Esophagus mucosa (tissue), 1 donor: ENCODE measurements at regions not wholly inside any gene's neighbourhood (a gene's known extent, or its start where the extent isn't known, plus 50 kb on each side); places are given as distances from the start of the nearest gene placed in this dataset.
"Not testable (repeated sequence)": the region's sequence is repeated elsewhere in the genome, so short reads cannot be mapped to it uniquely, and the experiment has no call there.

Source experiments
- ATAC-seq: fragments of 200-7000 bp; cut with Tn5 transposase; one replicate; pipeline ENCODE4 v1.9.1; 2020
- donor health status: DM: yes; HTN: yes; CAD: no.

DNA sequence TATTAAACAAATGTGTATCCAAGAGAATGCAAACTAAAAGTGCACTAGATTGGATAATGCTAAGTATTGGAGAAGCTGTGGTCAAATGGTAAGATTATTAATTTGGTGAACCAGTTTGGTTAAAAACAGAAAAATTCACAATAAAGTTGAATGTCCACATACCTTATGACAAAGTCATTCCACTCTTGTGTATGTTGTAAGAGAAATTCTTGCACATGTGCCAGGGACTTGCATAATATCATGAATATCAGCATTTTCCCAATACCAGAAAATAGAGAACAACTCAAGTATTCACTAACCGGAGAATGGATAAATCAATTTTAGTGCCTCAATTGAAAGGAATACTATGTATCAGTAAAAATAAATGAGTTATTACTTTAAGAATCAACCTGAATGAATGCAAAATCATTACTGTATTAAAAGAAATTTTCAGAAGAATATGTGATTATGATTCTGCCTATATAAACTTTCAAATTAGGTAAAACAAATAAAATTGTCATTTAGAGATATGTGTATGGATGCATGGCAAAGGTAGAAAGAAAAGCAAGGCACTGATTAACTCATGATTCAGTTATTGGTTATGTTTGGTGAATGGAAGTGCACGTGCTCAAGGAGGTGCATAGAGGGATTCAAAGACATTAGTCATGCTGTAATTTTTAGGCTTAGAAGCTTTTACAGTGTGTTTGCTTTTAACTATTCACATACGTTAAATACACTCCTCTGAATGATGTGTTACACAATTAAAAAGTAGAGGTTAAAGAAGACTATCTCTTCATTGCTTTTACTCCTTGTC lies 217.4 kb upstream of the KCNK2 start:
- ATAC-seq: peak; percentile 33

DNA sequence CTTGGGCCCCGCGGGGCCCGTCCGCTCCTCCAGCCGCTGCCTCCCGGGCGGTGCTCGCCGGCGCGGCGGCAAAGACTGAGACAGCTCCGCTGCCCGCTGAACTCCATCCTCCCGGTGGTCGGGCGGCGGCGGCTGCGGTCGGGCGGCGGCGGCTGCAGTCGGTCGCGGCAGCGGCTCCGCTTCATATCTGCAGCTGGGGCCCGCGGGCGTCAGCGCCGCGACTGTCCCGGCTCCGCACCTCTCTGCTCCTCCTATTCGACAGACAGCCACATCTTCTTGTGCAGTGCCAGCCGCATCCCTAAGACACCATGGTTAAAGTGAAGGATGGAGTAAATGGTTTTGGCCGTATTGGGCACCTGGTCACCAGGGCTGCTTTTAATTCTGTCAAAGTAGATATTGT lies 212.1 kb upstream of the KCNK2 start:
- ATAC-seq: not testable (repeated sequence)

DNA sequence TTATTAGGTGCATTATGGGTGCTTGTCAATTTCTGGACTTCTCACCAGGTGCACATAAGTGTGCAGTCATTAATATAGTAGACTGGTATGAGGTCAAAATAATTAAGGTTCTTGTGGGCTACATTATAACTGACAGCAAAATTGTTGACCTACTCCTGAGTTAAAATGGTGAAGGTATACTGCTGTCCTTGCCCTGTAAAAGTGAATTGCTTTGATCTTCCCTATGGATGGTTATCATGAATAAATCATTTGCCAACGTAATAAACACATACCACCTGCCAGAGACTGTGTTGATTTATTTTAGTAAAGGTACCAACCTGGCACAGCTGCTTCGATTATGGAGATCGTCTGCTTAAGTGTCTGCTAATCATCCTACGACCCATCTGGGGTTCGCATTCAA lies 201.6 kb upstream of the KCNK2 start:
- no peak for ATAC-seq

DNA sequence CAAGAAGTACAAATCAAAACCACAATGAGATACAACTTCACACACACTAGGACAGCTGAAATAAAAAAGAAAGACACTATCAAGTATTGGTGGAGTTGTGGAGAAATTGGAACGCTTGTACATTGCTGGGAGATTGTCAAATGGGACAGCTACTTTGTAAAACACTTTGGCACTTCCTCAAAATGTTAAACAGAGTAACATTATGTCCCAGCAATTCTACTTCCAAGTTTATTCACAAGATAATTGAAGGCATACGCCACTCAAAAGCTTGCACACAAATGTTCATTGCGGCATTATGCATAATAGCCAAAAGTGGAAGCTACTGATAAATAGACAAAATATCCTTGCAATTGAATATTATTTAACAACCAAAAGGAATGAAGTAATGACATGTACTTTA lies 199.9 kb upstream of the KCNK2 start:
- no peak for ATAC-seq

DNA sequence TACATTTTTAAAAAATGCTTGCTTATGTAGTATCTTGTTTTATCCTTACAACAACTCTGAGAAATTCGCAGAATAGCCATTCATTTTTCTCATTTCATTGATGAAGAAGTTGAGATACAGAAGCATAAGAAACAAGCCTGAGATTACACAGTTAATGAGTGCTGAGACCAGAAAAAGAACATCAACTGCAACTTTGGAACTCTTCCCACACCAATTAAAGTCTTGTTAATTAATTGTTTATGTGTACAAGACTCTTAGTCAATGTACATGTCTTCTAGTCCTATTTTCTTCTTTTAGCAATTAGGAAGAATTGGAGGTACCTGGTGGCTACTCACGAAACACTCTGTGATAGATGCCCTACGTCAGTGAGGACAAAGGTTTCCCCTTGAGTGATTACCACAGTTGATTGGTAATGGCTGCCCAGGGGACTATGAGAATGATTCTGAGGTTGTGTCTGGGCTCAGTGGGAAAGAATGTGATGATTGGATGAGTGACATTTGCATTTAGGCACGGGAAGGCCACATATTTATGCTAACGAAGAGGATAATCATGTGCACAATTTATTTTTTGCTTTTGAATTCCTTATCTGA lies 187.4 kb upstream of the KCNK2 start:
- ATAC-seq: no peak

DNA sequence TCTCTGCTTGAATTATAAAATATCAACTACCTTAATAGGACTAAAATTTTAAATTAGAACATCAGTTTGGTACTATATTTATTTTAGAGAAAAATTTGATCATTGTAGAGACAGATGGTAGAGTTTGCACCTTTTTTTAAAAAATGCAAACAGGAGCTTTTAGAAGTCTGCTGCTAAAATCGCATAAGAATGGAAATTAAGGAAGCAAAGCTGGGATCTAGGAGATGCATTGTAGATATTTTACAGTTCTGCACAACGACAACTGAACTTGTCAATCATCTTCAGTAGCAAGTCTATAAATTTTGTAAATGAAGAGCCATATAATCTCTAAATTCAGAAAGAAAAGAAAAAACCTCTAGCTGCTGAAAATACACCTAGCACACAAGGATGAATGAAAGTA lies 185.6 kb upstream of the KCNK2 start:
- no peak for ATAC-seq

DNA sequence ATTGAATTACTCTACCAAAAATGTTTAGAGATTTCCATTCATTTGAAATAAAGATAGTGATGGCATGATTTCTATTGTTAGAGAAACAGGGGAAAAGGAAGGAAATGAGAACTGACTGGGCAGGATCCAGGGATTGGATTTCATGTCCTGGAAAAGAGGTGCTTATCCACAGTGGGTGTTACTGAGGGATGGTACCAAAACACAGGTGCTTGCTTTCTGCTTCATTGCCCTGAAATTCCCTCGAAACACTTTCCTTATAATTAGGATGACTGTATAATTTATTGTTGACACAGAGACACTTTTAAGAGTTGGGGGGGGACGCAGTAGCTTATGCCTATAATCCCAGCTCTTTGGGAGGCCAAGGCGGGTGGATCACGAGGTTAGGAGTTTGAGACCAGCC lies 185.0 kb upstream of the KCNK2 start:
- no peak for ATAC-seq

DNA sequence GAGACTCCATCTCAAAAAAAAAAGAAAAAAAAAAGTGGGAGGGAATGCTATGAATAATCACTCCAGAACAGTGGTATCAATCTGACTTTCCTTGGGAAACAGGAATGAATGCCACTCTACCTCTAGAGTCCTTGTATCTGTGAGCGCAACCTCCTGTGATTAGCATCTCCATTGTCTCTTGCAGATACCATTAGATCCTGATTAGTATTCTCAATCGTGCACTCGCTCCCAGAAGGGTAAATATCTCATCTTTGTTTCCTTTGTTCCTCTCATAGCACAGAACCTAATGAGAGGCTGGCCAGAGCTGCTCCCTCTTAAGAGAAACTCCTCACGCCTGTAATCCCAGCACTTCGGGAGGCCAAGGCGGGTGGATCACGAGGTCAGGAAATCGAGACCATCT lies 184.4 kb upstream of the KCNK2 start:
- ATAC-seq: no peak

DNA sequence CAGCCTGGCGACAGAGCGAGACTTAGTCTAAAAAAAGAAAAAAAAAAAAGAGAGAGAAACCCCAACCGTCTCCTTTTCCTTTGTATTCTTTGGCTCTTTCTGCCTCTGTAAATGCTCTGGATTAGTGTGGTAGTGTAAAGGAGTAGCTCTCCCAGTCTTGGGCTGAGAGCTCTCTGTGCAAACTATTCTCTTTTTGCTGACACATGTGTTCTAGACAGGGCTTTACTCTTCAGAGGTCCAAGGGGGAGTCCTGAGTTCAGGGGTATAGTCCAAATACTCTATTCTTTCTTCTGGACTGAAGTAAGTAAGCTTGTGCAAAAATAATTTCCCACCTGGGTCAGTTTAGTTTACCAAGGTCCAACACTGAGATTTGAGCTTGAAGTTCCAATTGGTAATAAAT lies 183.8 kb upstream of the KCNK2 start:
- ATAC-seq: no peak

DNA sequence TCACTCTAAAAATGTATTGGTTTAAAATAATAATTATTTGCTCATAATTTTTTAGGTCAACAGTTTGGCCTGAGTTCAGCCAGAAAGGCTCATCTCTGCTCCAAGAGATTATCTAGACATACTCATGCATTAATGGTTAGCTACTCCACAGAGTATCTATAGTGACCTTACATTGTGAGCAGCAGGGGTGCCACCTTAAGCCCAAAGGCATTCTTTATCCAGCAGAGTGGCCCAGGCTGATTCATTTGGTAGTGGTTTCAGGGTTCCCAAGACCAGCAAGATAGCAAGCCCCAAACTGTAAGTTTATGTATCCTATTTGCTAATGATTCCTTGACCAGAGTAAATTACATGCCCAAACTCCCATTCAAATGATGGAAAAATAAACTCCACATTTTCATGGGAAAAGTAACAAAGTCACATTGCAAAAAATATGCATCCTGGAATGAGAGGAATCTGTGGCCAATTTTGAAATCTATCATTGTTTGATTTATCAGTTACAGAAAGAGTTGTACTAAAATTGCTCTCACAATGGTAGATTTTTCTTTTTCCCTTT lies 182.6 kb upstream of the KCNK2 start:
- no peak for ATAC-seq

DNA sequence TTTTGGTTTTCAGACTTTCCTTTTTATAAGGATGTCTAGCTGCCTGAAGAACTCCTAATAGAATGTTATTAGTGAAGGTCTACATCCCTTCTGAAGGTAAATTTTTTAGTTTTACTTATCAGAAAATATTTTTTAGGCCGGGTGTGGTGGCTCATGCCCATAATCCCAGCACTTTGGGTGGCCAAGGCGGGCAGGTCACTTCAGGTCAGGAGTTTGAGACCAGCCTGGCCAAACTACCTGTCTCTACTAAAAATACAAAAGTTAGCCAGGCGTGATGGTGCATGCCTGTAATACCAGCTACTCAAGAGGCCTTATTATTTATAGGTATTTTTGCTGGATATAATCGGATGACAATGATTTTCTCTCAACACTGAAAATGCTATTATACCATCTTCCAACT lies 181.9 kb upstream of the KCNK2 start:
- no peak for ATAC-seq

DNA sequence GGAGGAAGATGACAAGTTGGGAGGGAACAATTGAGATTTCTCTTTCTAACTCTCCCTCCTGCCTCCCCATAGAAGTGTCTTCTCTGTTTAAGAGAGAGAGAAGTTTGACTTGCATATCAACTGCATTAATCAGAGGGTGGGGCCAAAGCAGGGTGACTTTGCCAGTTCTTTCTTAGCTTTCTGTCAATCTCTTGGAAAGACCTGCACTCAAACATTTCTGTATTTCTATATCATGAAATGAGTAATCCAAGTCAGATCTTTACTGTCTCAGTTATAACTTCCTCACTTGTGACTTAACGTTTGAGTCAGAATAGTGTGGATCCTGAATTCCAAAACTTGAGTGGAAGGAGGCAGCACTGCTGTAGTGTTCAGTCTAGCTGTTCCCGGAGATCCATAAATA lies 180.8 kb upstream of the KCNK2 start:
- peak; percentile 78 for ATAC-seq

DNA sequence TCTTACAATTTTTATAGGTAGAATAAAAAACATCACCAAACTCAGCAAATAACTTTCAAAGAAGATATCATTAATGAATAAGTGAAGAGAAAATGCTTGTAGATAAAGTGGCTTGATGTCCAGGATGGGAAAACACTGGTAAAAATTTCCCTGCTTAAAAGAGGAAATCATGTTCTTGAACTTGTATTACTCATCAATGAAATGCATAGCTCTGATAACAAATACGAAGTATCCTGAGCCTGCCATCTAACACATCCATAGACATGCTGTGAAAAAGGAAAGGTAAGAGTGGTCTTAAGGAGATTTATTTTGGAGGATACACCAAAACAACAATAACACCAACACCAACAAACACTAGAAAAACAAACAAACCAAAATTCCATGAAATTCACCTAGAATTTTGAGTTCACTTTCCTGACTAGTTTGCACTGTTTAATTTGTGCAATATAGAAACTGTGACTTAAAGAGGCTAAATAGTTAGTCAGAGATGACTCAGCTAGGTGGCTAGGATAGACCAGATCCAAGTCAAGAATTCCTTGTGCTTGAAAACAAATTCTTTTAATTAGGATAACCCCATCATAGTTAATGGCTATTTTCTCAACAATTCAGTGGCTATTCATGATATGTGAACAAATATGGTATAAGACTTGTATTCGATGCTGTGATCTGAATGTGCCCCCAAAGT lies 179.8 kb upstream of the KCNK2 start:
- ATAC-seq: no peak

DNA sequence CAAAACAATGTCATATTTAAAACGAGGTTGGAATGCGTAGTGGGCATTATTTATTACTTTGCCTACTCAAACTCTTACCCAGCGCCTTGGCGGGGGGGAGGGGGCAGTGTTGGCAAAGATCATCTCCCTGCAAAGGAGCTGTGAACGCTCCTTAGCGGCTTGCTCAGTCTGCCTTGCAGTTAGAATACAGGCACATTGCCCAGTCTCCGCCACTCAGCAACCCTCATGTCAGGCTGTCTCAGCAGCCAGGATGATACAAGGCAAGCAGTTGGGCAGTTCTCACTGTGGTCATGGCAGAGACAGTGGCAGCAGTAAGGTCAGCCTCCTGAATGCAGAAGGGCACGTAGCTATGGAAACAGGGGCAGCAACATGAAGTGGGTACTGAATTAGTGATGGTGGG lies 170.4 kb upstream of the KCNK2 start:
- ATAC-seq: no peak

DNA sequence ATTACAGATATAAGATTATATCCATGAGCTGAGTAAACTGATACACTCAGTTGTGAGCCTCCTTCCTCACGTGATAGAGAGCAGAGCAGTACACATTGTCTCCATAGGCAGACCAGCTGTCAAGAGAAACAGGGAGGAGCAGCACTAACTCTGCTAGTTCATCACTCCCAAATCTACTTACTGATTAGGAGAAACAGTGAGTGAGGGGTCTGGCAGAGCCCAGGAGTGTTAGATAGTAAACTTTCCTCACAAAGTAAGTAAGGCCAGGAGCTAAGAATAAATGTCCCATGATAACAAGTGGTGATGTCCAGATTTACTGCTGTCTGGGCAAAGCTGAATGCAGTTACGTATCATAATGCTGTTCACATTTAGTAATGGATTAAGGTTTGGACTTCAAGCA lies 168.6 kb upstream of the KCNK2 start:
- no peak for ATAC-seq

DNA sequence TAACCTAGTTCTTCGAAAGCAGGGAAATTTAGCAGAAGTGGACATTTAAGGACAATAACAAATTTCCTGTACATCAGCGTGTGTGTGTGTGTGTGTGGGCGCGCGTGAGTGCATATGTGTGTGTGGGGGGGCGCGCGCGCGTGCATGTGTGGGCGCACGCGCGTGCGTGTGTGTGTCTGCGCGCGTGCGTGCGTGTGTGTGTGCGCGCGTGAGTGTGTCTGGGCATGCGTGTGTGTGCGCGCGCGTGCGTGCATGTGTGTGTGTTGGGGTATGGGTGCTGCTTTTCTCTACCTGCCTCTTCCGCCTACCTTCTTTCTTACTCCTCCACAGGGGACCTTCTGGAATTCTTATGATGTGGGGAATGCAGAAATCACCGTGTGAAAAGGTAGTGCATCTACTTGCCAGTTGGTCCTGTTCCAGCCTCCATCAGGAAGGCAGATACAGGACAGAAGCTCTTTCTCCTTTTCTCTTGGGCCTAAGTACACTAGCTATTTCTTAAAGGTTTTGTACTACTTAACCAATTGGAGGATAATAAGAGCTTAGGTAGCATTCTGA lies 165.4 kb upstream of the KCNK2 start:
- ATAC-seq: no peak

DNA sequence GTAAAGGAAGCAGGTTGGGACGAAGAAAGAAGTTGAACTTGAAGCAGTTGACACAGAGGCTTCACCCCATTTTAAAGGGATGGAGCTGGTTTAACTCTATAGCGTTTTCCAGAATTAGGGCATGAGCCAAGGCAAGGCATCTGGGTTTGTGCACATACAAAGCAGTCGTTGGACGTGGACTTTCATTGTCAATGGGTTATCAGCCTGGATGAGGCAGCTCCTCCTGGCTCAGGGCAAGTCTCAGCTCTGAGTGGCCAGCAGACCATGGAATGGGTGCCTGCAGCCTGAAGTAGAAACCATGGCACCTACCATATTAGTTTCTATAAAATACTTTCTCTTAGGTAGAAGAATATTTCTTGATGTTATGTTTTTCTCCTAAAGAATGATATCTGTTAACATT lies 163.8 kb upstream of the KCNK2 start:
- ATAC-seq: no peak

DNA sequence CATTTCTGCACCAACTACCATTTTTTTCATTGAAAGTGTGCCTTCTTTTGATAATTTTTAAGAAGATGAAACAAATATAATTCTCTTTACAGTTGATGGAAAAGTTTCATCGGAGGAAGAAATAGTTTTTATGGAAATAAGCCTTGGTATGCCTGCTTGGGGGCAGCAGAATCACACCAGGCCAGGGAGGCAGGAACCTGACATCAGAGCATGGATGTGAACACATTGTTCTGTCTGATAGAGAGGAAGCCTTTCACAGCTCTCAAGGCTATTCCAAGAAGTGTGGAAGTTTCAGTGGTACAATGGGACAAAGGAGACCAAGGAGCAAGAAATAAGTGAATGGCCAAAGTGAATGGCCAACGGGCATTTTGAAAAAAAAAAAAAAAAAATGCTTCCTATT lies 162.2 kb upstream of the KCNK2 start:
- ATAC-seq: no peak

DNA sequence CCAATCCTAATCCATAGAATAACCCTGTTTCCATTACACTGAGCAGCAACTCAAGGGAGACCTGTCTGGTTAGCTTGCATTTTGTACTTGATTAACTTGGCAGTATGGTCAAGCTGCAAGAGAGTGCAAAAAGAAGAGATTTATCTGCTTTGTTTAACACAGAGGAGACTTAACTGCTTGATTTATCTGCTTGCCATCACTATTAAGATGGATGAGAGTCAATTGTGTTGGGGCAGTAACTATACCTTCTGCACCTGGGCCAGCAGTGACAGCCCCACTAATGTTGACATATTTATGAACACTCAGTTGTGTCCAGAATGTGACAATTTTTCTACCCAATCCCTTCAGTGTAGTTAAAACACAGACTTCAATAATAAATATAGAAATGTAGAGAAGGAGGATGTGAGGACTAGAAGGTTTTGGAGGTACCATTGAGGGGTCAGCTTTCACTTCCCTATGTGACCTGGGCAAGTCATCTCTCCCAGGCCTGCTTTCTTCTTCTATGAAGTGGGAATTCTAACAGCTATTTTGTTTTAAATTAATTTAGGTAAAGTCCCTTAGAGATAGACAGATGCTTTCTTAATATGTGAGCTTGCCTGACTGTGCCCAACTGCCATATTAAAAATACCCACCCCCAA lies 159.1 kb upstream of the KCNK2 start:
- no peak for ATAC-seq

DNA sequence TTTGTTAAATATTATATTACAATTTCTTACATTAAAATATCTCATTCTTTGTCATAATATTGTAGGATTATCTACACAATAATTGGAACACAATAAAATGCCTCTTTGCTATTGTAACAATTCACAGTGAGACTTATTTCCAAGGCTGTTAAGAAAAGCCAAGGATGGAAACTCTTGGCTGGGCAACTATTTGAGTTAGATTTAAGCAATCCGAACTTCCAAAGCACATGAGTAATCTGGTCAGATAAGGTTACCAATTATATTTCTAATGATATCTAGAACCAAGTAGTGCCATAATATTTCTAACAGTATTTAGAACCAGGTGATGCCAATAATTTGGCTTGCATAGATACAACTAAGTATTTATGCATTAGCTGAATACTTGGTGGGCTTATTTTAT lies 154.7 kb upstream of the KCNK2 start:
- no peak for ATAC-seq

DNA sequence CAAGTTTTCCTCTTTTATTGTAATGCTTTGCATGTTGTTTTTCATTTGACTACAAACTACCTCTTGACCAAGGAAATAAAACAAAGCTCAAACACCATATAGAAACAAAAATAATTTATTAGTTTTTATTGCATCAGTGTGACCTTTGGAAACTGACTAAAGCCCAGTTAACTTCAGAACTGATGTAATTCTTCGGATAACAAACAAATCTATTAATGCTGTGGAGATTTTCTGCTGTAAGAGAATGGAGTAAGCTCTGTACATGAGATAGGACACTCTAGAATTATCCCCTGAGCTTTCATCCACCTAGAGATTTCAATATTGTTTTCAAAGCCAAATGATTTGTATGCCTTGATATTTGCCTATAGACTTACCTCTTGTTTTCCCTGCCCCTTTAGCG lies 154.0 kb upstream of the KCNK2 start:
- no peak for ATAC-seq

DNA sequence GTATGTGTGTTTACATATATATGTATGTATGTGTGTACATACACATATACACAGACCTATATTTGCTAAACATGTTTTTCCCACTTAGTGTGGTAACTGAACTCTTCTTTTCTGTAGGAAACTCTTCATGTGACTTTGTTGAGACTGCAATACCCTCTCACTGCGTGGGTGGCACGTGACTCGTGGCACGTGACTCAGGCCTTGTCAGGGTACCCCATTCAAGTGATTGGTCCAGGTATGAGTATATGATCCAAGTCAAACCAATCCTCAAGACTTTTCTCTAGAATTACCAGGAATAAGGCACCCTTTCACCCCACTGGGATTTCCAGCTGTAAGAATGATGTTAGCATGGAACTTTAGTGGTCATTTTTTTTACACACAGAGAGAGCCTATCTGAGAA lies 149.2 kb upstream of the KCNK2 start:
- no peak for ATAC-seq

DNA sequence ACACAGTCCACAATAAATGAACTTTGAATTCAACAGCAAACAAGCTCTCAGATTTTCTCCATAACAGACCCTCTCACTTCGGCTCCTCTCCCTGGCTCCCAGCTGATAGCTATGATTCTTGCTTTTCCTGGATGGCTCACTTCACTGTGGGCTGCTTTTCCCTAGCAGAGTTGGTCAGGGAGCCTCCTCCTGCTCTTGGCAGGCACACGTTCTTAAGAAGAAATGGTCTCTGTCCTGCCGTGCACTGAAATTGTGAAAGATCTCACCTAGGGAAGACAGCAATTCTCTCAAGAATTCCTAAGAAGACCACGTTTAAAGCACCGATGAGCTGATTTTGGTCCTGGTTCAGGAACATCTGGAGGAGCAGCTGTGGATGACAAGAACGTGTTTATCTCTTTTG lies 148.5 kb upstream of the KCNK2 start:
- no peak for ATAC-seq
